GM21390 (cell line): ENCODE measurements at regions not wholly inside any gene's neighbourhood (a gene's known extent, or its start where the extent isn't known, plus 50 kb on each side); places are given as distances from the start of the nearest gene placed in this dataset.
"Not testable (repeated sequence)": the region's sequence is repeated elsewhere in the genome, so short reads cannot be mapped to it uniquely, and the experiment has no call there.

ENCODE experiments used
- ATAC-seq: cut with Tn5 transposase; IDR thresholded peaks from one replicate; pipeline ENCODE4 v1.9.1; 2021; ENCODE audit not compliant: unreplicated experiment

- no peak for ATAC-seq
Measured at GRCh38 chr3:106115557-106115956, 246.7 kb upstream of the CBLB start.

GRCh38 chr3:106116733-106117489 is 248.1 kb upstream of the CBLB start:
- ATAC-seq = no peak

GRCh38 chr3:106117490-106117858 is 248.7 kb upstream of the CBLB start:
- no peak for ATAC-seq

- no peak for ATAC-seq
Measured at GRCh38 chr3:106119614-106120082, 250.8 kb upstream of the CBLB start.

GRCh38 chr3:106120356-106120755 is 251.5 kb upstream of the CBLB start:
- ATAC-seq = no peak

GRCh38 chr3:106121491-106122289 is 252.9 kb upstream of the CBLB start:
- ATAC-seq = no peak

GRCh38 chr3:106124818-106125217 is 256.0 kb upstream of the CBLB start:
- no peak for ATAC-seq

- no peak for ATAC-seq
Measured at GRCh38 chr3:106125321-106125720, 256.5 kb upstream of the CBLB start.

GRCh38 chr3:106126067-106126845 is 257.4 kb upstream of the CBLB start:
- ATAC-seq = no peak

GRCh38 chr3:106126846-106127235 is 258.0 kb upstream of the CBLB start:
- no peak for ATAC-seq

GRCh38 chr3:106129939-106130338 is 261.1 kb upstream of the CBLB start:
- ATAC-seq = no peak

- ATAC-seq = no peak
Measured at GRCh38 chr3:106130384-106131198, 261.8 kb upstream of the CBLB start.

GRCh38 chr3:106135451-106136160 is 266.8 kb upstream of the CBLB start:
- no peak for ATAC-seq

- ATAC-seq = no peak
Measured at GRCh38 chr3:106139826-106140225, 271.0 kb upstream of the CBLB start.

- ATAC-seq = no peak
Measured at GRCh38 chr3:106140431-106140830, 271.6 kb upstream of the CBLB start.

- no peak for ATAC-seq
Measured at GRCh38 chr3:106144030-106144429, 275.2 kb upstream of the CBLB start.

GRCh38 chr3:106148440-106149082 is 279.7 kb upstream of the CBLB start:
- ATAC-seq = not testable (repeated sequence)

- no peak for ATAC-seq
Measured at GRCh38 chr3:106157411-106157810, 288.6 kb upstream of the CBLB start.

- no peak for ATAC-seq
Measured at GRCh38 chr3:106160396-106160795, 291.6 kb upstream of the CBLB start.

GRCh38 chr3:106161246-106161645 is 292.4 kb upstream of the CBLB start:
- ATAC-seq = no peak
